ENCODE measurements at regions not wholly inside any gene's neighbourhood (a gene's known extent, or its start where the extent isn't known, plus 50 kb on each side); places are given as distances from the start of the nearest gene placed in this dataset.
"Not testable (repeated sequence)": the region's sequence is repeated elsewhere in the genome, so short reads cannot be mapped to it uniquely, and the experiment has no call there.

- not testable (repeated sequence) for TF ChIP-seq CTCF (IDR thresholded peaks at IDR 0.05); EZH2 (IDR thresholded peaks at IDR 0.05; ENCODE audit: borderline replicate concordance, insufficient read depth, low read depth, low read length, poor library complexity, severe bottlenecking)
Observed at GRCh38 chrX:89635887-89636286, 285.8 kb upstream of the TGIF2LX start.
